Testis (tissue), 2 donors: ENCODE measurements at regions not wholly inside any gene's neighbourhood (a gene's known extent, or its start where the extent isn't known, plus 50 kb on each side); places are given as distances from the start of the nearest gene placed in this dataset.

Experiments used
- CTCF ChIP-seq, 3 experiments: fragments of 450-650 bp in 2 of 3; fragments of 200-600 bp in 1 of 3; sonication (generic) in 1 of 3; IDR thresholded peaks; one replicate each; pipeline ENCODE4 v1.5.1; 2016 to 2019; ENCODE audit warnings: antibody characterized with exemption in 3 of 3, mild to moderate bottlenecking in 2 of 3, moderate library complexity in 1 of 3
- POLR2A ChIP-seq: fragments of 450-650 bp; IDR thresholded peaks from one replicate; pipeline ENCODE4 v1.6.1; 2017; ENCODE audit warnings: antibody characterized with exemption, mild to moderate bottlenecking, moderate library complexity

- TF ChIP-seq POLR2A, result no peak
- TF ChIP-seq CTCF (IDR thresholded peaks at IDR 0.05), result no peak
Observed at GRCh38 chr2:216300906-216301305, 71.4 kb downstream of the MARCHF4 start.
